ENCODE measurements at regions not wholly inside any gene's neighbourhood (a gene's known extent, or its start where the extent isn't known, plus 50 kb on each side); places are given as distances from the start of the nearest gene placed in this dataset.

DNA sequence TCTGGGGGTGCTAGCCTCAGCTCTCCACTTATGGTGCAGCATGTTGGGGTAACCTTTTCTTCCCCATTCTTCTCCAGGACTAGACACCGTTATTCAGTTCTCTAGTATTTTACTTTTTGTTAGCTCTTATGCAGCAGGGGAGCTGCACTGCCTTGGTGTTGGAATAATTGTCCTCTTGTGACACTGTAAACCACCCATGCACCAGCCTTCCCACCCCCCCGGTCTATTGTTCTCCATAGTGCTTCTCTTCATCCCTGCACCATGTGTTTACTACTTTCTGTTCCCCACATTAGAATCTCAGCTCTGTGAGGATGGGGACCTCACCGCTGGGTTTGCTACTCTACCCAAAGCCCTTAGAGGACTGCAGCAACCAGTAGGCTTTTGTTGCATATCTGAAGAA, 230.7 kb downstream of the RPS24 start:
- TF ChIP-seq, protein P1, sequence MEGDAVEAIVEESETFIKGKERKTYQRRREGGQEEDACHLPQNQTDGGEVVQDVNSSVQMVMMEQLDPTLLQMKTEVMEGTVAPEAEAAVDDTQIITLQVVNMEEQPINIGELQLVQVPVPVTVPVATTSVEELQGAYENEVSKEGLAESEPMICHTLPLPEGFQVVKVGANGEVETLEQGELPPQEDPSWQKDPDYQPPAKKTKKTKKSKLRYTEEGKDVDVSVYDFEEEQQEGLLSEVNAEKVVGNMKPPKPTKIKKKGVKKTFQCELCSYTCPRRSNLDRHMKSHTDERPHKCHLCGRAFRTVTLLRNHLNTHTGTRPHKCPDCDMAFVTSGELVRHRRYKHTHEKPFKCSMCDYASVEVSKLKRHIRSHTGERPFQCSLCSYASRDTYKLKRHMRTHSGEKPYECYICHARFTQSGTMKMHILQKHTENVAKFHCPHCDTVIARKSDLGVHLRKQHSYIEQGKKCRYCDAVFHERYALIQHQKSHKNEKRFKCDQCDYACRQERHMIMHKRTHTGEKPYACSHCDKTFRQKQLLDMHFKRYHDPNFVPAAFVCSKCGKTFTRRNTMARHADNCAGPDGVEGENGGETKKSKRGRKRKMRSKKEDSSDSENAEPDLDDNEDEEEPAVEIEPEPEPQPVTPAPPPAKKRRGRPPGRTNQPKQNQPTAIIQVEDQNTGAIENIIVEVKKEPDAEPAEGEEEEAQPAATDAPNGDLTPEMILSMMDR (IDR thresholded peaks at IDR 0.05) = no peak
- no peak for TF ChIP-seq ZFX (IDR thresholded peaks at IDR 0.05; ENCODE audit: borderline replicate concordance)

Measured in 22Rv1 (cell line).